HG03432 (cell line): ENCODE measurements at regions not wholly inside any gene's neighbourhood (a gene's known extent, or its start where the extent isn't known, plus 50 kb on each side); places are given as distances from the start of the nearest gene placed in this dataset.

Source experiments
- ATAC-seq: cut with Tn5 transposase; IDR thresholded peaks from one replicate; pipeline ENCODE4 v1.9.1; 2021; ENCODE audit warnings: mild to moderate bottlenecking, moderate library complexity; ENCODE audit not compliant: unreplicated experiment

GRCh38 chr17:45677770-45678169 lies 106.3 kb upstream of the CRHR1 start:
- ATAC-seq = no peak

DNA sequence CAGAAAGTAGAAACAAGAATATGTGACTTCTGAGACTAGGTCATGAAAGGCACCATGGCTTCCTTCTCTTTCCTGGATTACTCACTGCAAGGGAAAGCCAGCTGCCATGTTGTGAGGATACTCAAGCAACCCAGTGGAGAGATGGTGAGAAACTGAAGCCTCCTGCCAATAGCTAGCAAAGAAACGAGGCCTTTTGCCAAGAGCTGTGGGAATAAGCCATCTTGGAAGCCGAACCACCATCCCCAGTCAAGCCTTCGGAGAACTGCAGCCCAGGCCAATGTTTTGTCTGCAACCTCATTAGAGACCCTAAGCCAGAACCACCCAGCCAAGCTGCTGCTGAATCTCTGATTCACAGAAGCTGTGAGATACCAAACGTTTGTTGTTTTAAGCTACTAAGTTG lies 104.7 kb upstream of the CRHR1 start:
- ATAC-seq = no peak

GRCh38 chr17:45680360-45680759 lies 103.8 kb upstream of the CRHR1 start:
- ATAC-seq = no peak

- ATAC-seq = no peak
These were observed 102.4 kb upstream of the CRHR1 start for GRCh38 chr17:45681706-45682105.

DNA sequence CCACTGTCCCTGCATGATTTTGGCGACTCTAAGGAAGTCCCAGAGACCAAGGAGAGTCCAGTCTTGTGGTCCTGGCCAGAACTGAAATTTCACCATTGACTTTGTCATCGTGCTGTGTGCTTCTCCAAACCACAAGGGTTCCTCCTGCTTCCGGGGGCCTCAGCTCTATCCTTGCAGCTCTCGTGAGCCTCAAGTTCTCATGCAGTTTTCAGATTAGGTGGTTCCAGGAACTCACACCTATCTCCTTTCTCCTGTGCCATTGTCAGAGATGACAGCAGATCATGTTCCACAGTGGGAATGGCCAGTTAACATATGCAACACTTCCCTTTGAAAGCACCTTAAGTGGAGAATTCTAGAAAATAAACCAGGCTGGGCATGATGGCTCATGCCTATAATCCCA lies 97.9 kb upstream of the CRHR1 start:
- no peak for ATAC-seq

- no peak for ATAC-seq
These were observed 96.5 kb upstream of the CRHR1 start for GRCh38 chr17:45687594-45687993.

DNA sequence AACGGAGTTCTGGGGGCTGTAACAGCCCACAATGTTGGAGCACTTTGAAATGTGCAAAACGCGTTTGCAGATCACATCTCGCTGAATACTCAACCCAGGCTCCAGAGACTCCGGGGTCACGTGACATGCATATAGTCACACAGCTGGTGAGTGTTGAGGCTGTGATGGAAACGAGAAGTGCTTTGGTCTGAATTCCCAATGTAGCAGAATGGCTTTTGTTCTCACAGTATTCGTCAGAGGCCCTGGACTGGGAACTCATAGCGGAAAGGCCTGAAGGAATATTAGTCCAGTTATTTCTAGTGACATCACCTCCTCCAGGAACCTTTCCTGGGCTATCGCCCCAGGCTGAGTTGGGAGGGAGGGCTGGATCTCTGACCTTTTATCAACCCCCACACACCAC lies 95.8 kb upstream of the CRHR1 start:
- ATAC-seq = no peak

GRCh38 chr17:45688820-45689219 lies 95.3 kb upstream of the CRHR1 start:
- no peak for ATAC-seq

DNA sequence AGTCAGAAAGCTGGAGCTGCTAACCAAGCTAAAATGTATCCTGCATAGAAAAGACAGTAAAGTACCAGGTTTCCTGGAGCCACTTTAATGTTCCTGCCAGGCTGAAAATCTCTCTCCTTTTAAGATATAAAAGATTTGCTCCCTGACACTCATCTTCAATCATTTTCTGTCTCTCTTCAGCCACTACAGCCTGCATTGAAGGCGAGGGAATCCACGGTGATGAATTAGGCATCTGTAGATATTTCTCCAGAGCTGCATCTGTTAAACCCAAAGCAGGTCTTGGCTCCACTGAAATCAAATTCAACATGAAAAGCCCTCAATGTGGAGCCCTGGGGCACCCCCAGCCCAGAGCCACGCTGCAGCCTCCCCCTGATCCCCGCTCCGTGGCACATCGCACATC lies 94.7 kb upstream of the CRHR1 start:
- ATAC-seq = no peak

DNA sequence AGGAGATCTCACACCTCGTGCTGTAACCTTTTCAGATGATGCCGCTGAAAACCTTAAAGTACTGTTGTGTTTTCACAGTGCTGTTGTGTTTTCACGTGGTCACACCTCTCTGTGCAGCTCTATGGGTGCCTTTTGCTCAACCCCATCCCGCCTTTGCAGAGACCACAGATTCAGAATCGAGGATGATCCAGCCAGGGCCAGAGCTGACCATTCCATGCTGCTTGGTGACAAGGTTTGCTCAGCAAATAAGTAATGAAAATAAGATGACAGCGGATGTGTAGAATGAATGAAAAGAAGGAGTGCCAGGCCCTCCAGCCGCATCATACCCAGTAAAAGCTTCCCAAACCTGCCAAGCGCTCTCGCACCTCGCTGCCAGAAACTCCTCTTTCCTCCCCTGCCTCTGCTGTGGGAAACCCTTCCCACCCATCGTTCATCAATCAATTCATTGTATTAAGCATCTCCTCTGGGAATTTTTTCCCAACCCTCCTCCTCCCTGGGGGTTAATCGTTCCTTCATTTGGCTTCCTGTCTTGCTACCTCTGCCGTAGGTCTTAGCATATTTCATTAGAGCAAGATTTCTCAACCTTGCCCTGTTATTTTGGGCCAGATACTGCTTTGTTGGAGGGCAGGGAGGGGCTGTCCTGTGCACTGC lies 93.4 kb upstream of the CRHR1 start:
- ATAC-seq = no peak

GRCh38 chr17:45692661-45693060 lies 91.5 kb upstream of the CRHR1 start:
- no peak for ATAC-seq

DNA sequence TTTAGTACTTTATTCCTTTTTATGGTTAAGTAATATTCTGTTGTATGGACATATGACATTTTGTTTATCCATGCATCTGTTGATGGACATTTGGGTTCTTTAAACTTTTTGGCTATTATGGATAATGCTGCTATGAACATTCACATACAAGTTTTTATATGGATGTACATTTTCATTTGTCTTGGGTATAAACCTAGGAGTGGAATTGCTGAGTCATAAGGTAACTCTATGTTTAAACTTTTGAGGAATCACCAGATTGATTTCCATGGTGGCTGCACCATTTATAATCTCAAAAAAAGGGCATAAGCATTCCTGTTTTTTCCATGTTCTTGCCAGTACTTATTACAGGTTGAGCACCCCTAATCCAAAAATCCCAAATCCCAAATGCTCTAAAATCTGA lies 90.3 kb upstream of the CRHR1 start:
- ATAC-seq = no peak

GRCh38 chr17:45696442-45696841 lies 87.7 kb upstream of the CRHR1 start:
- ATAC-seq = no peak

GRCh38 chr17:45697076-45697475 lies 87.0 kb upstream of the CRHR1 start:
- no peak for ATAC-seq

GRCh38 chr17:45700171-45701090 lies 83.7 kb upstream of the CRHR1 start:
- ATAC-seq = no peak

DNA sequence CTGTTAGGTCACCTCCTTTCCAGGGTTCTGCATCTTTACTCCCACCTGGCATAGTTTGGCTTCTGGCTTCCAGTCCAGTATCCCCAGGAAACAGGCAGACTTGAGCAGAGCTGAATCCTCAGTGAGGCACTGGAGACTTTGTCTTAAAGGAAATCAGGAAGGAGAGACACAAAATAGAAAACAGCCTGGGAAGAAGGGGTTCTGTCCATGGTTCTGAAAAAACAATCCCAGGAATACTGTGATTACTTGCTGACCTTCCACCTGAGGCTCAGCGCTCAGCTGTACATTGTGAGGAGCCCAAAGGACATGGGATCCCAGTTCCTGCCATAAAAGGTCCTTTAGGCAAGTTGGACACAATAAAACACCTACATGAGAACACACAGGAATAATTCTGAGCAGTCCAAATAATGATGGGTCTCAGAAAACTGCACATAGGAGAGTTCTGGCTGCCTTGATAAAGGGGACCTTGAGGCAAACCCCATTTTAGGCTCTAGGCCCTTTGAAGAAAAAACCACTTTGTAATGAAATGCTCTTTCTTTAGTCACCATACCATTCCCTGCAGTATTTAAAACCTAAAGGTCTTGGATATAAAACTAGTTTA lies 81.4 kb upstream of the CRHR1 start:
- no peak for ATAC-seq

DNA sequence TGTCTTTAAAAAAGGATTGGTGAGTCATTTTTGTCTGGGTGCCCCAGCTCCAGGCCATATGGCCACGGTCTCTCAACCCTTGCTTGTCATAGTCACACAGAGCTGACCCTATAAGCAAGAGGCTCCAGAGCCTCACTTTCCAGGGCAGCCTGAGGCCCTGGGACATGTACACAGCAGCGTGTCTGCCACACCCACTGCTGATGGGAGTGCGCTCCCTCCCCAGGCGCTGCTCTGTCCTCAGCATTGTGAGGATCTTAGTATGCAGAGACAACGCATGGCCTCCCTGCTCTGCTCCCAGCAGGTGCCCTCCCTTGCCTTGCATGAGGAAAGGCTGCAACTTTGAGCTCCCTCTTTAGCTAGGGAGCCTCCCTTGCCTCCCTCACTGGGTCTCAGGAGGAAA lies 80.8 kb upstream of the CRHR1 start:
- ATAC-seq = no peak

DNA sequence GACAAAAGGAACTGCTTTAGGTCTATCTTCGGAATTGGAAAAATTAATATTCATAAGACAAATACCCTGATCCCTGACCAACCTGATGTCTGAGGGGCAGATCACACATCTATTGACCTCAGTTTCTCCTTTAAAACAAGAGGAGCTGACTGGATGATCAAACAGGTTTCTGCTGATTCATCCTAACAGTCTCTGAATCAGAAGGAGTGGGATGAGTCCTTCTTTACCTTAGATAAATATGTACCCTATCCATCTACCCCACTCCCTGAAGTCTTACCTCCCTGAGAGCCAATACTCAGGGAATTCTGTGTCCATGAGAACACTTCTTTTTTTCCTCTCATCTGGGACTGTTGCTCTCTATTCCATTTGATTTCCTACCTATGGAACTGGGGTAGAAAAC lies 80.3 kb upstream of the CRHR1 start:
- ATAC-seq = no peak

GRCh38 chr17:45704251-45704650 lies 79.9 kb upstream of the CRHR1 start:
- no peak for ATAC-seq

DNA sequence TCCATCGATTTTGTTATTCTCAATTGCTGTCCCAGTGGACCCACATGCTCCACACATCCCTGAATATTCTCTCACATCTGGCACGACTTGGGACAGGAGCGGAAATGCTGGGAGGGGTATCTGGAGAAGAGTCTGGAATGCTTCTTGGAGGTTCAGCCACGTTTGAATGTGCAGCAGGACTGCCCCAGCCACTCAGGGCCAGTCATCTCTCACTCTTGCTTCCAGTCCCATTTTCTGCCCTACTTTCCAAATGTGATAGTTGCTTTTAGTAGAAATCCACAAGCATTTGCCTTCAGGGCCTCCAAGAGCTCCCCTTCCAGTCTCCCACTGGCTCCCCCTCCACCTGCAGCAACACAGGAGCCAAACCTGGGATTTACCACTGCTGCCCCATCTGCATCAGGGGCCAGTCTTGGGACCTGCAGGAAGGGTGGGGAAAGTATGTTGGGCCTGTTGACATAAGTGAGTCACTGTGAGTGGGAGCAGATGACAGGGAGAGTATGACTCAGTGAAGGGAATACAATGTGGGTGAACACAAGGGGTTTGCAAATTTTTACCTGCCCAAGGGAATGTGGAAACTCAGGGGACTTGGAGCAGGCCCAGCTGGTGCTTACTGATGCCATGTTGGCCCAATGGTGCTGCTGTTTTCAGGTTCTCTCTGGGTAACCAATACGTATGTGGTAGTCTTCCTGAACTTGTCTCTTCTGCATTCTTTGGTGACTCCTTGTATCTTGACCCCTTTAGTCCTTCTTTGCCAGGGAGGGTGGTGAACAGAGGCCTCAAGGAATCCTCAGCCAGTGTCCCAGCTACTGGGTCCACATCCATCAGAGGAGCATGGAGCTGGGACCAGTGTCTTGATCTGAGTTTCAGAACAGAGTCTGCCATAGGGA lies 78.8 kb upstream of the CRHR1 start:
- ATAC-seq = no peak

- no peak for ATAC-seq
These were observed 78.1 kb upstream of the CRHR1 start for GRCh38 chr17:45706033-45706432.
